ENCODE measurements at regions not wholly inside any gene's neighbourhood (a gene's known extent, or its start where the extent isn't known, plus 50 kb on each side); places are given as distances from the start of the nearest gene placed in this dataset.

DNA sequence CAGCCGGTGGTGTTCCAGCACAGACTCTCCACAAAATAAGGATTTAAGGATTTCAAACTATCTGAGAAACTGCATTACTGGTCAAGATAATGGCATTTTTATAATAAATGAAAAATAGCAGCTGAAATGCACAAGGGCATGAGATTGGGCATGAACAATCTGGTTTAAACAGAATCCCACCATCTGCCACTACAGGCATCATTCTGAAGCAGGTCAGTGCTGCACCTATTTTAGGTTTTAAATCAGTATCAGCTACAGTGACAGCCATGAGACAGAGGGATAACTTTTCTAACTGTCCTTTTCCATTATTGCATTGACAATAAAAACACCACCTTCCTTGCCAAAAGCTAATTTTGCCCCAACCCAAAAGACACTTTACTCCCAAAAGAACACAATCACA lies 186.8 kb downstream of the ETV1 start:
- TF ChIP-seq ZFP30 (CRISPR knock-in tag; IDR thresholded peaks at IDR 0.05): no peak
- TF ChIP-seq, protein P1, sequence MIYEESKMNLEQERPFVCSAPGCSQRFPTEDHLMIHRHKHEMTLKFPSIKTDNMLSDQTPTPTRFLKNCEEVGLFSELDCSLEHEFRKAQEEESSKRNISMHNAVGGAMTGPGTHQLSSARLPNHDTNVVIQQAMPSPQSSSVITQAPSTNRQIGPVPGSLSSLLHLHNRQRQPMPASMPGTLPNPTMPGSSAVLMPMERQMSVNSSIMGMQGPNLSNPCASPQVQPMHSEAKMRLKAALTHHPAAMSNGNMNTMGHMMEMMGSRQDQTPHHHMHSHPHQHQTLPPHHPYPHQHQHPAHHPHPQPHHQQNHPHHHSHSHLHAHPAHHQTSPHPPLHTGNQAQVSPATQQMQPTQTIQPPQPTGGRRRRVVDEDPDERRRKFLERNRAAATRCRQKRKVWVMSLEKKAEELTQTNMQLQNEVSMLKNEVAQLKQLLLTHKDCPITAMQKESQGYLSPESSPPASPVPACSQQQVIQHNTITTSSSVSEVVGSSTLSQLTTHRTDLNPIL (CRISPR knock-in tag; IDR thresholded peaks at IDR 0.05; ENCODE audit: low read depth): no peak
- TF ChIP-seq ZNF70 (CRISPR knock-in tag; IDR thresholded peaks at IDR 0.05): no peak
- no peak for TF ChIP-seq GLIS3 (CRISPR knock-in tag; IDR thresholded peaks at IDR 0.05)
- TF ChIP-seq PPARA (CRISPR knock-in tag; IDR thresholded peaks at IDR 0.05; ENCODE audit: borderline replicate concordance): no peak

Data from SK-N-SH treated with all-trans-retinoic acid at 6 μM for 48 hours (cell line).